ENCODE measurements at regions not wholly inside any gene's neighbourhood (a gene's known extent, or its start where the extent isn't known, plus 50 kb on each side); places are given as distances from the start of the nearest gene placed in this dataset.

GRCh38 chr6:14423330-14423729 lies 305.8 kb downstream of the CD83 start:
- 81 to 85% methylated on average over 5 of the region's 5 CpGs for WGBS, 2 donors
- H3K36me3 ChIP-seq (replicated peaks in 1 of 2; ENCODE audit: insufficient read depth in 1 of 2, low read depth in 2 of 2), result no peaks in the 10 kb centered on the region
- no peaks in the 10 kb centered on the region for H3K9me3 ChIP-seq
- H3K27ac ChIP-seq, result no peak overlapping the region
- H3K4me1 ChIP-seq, result no peaks in the 10 kb centered on the region
- TF ChIP-seq POLR2A (IDR thresholded peaks at IDR 0.05) (no peak), CTCF (IDR thresholded peaks at IDR 0.05) (no peak)
- no peak overlapping the region for H3K4me3 ChIP-seq
- ATAC-seq (peak; percentile 60), DNase-seq (no peak)
- intact Hi-C loops (cut with DNase I), result no loop called here
- H3K27me3 ChIP-seq, result no peaks in the 10 kb centered on the region

GRCh38 chr6:14423955-14424354 lies 306.4 kb downstream of the CD83 start:
- Histone ChIP-seq H3K9me3 (no peaks in the 10 kb centered on the region), H3K4me3 (no peak overlapping the region), H3K27ac (no peak overlapping the region), H3K36me3 (replicated peaks in 1 of 2; ENCODE audit: insufficient read depth in 1 of 2, low read depth in 2 of 2) (no peaks in the 10 kb centered on the region), H3K4me1 (no peaks in the 10 kb centered on the region), H3K27me3 (no peaks in the 10 kb centered on the region)
- intact Hi-C loops (cut with DNase I), result no loop called here
- ATAC-seq (no peak), DNase-seq (no peak)
- no peak for TF ChIP-seq POLR2A (IDR thresholded peaks at IDR 0.05)
- TF ChIP-seq CTCF (IDR thresholded peaks at IDR 0.05), result no peak
- 85 to 87% methylated on average over 6 of the region's 6 CpGs for WGBS, 2 donors

DNA sequence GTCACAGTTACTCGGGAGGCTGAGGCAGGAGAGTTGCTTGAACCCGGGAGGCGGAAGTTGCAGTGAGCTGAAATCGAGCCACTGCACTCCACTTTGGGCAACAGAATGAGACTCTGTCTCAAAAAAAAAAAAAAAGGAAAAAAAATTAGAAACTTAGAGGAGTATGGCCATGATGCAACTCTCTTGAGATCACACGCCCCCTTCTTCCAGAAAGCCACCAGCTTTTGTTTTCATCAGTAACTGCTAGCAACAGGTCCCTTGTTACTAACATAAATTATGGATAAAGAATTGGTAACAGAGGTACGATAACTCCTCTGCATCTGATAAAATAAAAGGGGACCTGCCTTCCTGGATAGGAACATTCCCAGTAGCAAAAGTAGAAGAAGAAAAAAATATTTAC lies 308.2 kb downstream of the CD83 start:
- Histone ChIP-seq H3K4me3 (no peak overlapping the region), H3K9me3 (no peaks in the 10 kb centered on the region), H3K27ac (no peak overlapping the region), H3K4me1 (no peaks in the 10 kb centered on the region), H3K36me3 (replicated peaks in 1 of 2; ENCODE audit: insufficient read depth in 1 of 2, low read depth in 2 of 2) (no peaks in the 10 kb centered on the region), H3K27me3 (no peaks in the 10 kb centered on the region)
- TF ChIP-seq CTCF (IDR thresholded peaks at IDR 0.05) (no peak), POLR2A (IDR thresholded peaks at IDR 0.05) (no peak)
- intact Hi-C loops (cut with DNase I), result no loop called here
- DNase-seq, result no peak
- 88 to 90% methylated on average over 6 of the region's 6 CpGs for WGBS, 2 donors
- no peak for ATAC-seq

- DNase-seq, result no peak
- no peaks in the 10 kb centered on the region for H3K27me3 ChIP-seq
- H3K4me1 ChIP-seq, result no peaks in the 10 kb centered on the region
- H3K27ac ChIP-seq, result no peak overlapping the region
- TF ChIP-seq CTCF (IDR thresholded peaks at IDR 0.05) (no peak), POLR2A (IDR thresholded peaks at IDR 0.05) (no peak)
- no peaks in the 10 kb centered on the region for H3K9me3 ChIP-seq
- H3K36me3 ChIP-seq (replicated peaks in 1 of 2; ENCODE audit: insufficient read depth in 1 of 2, low read depth in 2 of 2), result no peaks in the 10 kb centered on the region
- WGBS, 2 donors, result 71 to 93% methylated on average over 2 of the region's 2 CpGs
- no peak overlapping the region for H3K4me3 ChIP-seq
- ATAC-seq, result no peak
- intact Hi-C loops (cut with DNase I), result no loop called here
Observed at GRCh38 chr6:14426281-14426680, 308.7 kb downstream of the CD83 start.

DNA sequence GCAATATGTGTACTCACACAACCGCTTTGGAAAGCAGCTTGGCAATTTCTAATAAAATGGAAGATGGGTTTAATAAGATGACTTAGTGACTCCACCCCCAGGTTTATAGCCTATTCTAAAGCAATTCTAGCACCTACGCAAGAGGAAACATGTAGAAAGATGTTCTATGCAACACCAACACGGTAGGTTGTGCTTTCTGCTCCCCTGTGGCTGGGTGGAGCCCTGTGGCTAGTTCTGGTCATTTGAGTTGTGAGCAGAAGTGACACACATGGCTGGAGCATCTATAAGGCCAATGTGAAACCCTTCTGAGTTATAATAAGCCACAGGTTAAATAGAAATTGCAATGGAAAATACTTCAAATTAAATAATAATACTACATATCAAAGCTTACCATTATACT lies 310.7 kb downstream of the CD83 start:
- H3K27me3 ChIP-seq, result no peaks in the 10 kb centered on the region
- no peak for DNase-seq
- H3K4me1 ChIP-seq, result no peaks in the 10 kb centered on the region
- H3K9me3 ChIP-seq, result no peaks in the 10 kb centered on the region
- no peak for ATAC-seq
- intact Hi-C loops (cut with DNase I), result no loop called here
- WGBS, 2 donors, result 85 to 89% methylated on average over 3 of the region's 3 CpGs
- no peak for TF ChIP-seq POLR2A (IDR thresholded peaks at IDR 0.05)
- TF ChIP-seq CTCF (IDR thresholded peaks at IDR 0.05), result no peak
- no peak overlapping the region for H3K4me3 ChIP-seq
- H3K27ac ChIP-seq, result no peak overlapping the region
- no peaks in the 10 kb centered on the region for H3K36me3 ChIP-seq (replicated peaks in 1 of 2; ENCODE audit: insufficient read depth in 1 of 2, low read depth in 2 of 2)

All from body of pancreas (tissue), 4 donors.